DOHH2 (cell line): ENCODE measurements at regions not wholly inside any gene's neighbourhood (a gene's known extent, or its start where the extent isn't known, plus 50 kb on each side); places are given as distances from the start of the nearest gene placed in this dataset.

Experiments used
- H3F3A ChIP-seq: fragments of 200-600 bp; sonication (generic), shearing (Covaris generic); 2 replicates; pipeline ENCODE4 v1.6.0; 2016; ENCODE audit warnings: antibody characterized with exemption, mild to moderate bottlenecking; ENCODE audit not compliant: control insufficient read depth, insufficient read depth
- H3K27ac ChIP-seq: fragments of 200-600 bp; sonication (generic); 2 replicates; pipeline ENCODE4 v1.5.1; 2014; ENCODE audit warnings: low read depth, mild to moderate bottlenecking, low read length, moderate library complexity
- H3K27me3 ChIP-seq: fragments of 200-600 bp; sonication (generic); 2 replicates; pipeline ENCODE4 v1.6.1; 2014; ENCODE audit warnings: mild to moderate bottlenecking, low read length, mixed read lengths; ENCODE audit not compliant: control insufficient read depth
- H3K36me3 ChIP-seq: fragments of 200-600 bp; sonication (generic); 2 replicates; pipeline ENCODE4 v1.6.1; 2014; ENCODE audit warnings: mild to moderate bottlenecking, low read length, moderate library complexity, mixed read lengths; ENCODE audit not compliant: control insufficient read depth
- H3K4me1 ChIP-seq: fragments of 200-600 bp; sonication (generic); 2 replicates; pipeline ENCODE4 v1.6.1; 2014; ENCODE audit warnings: mild to moderate bottlenecking, low read length, mixed read lengths; ENCODE audit not compliant: control insufficient read depth
- H3K4me2 ChIP-seq: fragments of 200-600 bp; sonication (generic); 2 replicates; pipeline ENCODE4 v1.6.0; 2014; ENCODE audit warnings: mild to moderate bottlenecking, low read length, moderate library complexity
- H3K4me3 ChIP-seq: fragments of 200-600 bp; sonication (generic); 2 replicates; pipeline ENCODE4 v1.5.1; 2014; ENCODE audit warnings: mild to moderate bottlenecking, low read length, mixed read lengths
- H3K79me2 ChIP-seq: fragments of 200-600 bp; sonication (generic); 2 replicates; pipeline ENCODE4 v1.6.1; 2014; ENCODE audit warnings: mild to moderate bottlenecking, low read length, mixed read lengths; ENCODE audit not compliant: control insufficient read depth
- H3K9me2 ChIP-seq: fragments of 200-600 bp; sonication (generic); replicated peaks from 2 replicates; pipeline ENCODE4 v1.6.1; 2014; ENCODE audit warnings: mild to moderate bottlenecking, low read length, mixed read lengths; ENCODE audit not compliant: control insufficient read depth
- H3K9me3 ChIP-seq: fragments of 200-600 bp; sonication (generic); 2 replicates; pipeline ENCODE4 v1.6.1; 2014; ENCODE audit warnings: antibody characterized with exemption, low read length, mixed read lengths; ENCODE audit not compliant: control insufficient read depth, insufficient read depth
- H4K20me1 ChIP-seq: fragments of 200-600 bp; sonication (generic); 2 replicates; pipeline ENCODE4 v1.6.0; 2014; ENCODE audit warnings: low read depth, mild to moderate bottlenecking, antibody characterized with exemption, low read length, moderate library complexity; ENCODE audit not compliant: control insufficient read depth, insufficient read depth
- EZH2phosphoT487 ChIP-seq: fragments of 200-600 bp; sonication (generic); IDR thresholded peaks from 2 replicates; pipeline ENCODE4 v1.6.1; 2017; ENCODE audit warnings: borderline replicate concordance, mild to moderate bottlenecking, antibody characterized with exemption, low read length, moderate library complexity, mixed read lengths
- TF ChIP-seq, protein P1 (sequence below): fragments of 200-600 bp; sonication (generic); IDR thresholded peaks from one replicate; pipeline ENCODE4 v1.5.1; 2014; ENCODE audit warnings: antibody characterized with exemption, mild to moderate bottlenecking, low read depth, low read length; ENCODE audit not compliant: poor library complexity, severe bottlenecking

DNA sequence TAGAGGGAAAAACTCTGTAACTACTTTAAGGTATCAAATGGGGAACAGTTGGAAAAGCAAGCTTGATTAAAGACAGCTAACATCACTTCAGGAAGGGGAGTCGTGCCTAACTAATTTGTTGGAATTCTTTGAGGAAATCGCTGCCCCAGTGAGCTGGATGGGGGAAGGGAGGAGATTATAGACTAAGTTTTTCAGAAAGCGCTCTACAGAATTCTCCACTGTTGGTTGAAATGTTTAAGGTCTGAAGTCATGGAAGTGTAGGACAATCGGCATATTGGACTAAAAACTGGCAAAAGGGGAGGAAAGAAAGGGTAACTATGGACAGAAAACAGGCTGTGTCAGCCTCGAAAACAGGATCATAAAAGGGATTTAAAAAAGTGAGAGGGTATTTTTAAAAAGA, 229.9 kb upstream of the HMGA2 start:
- no peaks in the 10 kb centered on the region for H3K4me1 ChIP-seq
- H3F3A ChIP-seq: no peaks in the 10 kb centered on the region
- no peaks in the 10 kb centered on the region for H4K20me1 ChIP-seq
- H3K27ac ChIP-seq: no peak overlapping the region
- H3K9me3 ChIP-seq: no peaks in the 10 kb centered on the region
- no peak overlapping the region for H3K4me3 ChIP-seq
- H3K79me2 ChIP-seq: no peaks in the 10 kb centered on the region
- no peaks in the 10 kb centered on the region; the same call in 1 of the 2 replicates for H3K9me2 ChIP-seq
- no peak overlapping the region for H3K4me2 ChIP-seq
- peaks cover 2% of the 10 kb centered on the region; the same call in 1 of the 2 replicates for H3K27me3 ChIP-seq
- no peak for TF ChIP-seq EZH2phosphoT487
- TF ChIP-seq, protein P1, sequence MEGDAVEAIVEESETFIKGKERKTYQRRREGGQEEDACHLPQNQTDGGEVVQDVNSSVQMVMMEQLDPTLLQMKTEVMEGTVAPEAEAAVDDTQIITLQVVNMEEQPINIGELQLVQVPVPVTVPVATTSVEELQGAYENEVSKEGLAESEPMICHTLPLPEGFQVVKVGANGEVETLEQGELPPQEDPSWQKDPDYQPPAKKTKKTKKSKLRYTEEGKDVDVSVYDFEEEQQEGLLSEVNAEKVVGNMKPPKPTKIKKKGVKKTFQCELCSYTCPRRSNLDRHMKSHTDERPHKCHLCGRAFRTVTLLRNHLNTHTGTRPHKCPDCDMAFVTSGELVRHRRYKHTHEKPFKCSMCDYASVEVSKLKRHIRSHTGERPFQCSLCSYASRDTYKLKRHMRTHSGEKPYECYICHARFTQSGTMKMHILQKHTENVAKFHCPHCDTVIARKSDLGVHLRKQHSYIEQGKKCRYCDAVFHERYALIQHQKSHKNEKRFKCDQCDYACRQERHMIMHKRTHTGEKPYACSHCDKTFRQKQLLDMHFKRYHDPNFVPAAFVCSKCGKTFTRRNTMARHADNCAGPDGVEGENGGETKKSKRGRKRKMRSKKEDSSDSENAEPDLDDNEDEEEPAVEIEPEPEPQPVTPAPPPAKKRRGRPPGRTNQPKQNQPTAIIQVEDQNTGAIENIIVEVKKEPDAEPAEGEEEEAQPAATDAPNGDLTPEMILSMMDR: no peak
- no peaks in the 10 kb centered on the region for H3K36me3 ChIP-seq

DNA sequence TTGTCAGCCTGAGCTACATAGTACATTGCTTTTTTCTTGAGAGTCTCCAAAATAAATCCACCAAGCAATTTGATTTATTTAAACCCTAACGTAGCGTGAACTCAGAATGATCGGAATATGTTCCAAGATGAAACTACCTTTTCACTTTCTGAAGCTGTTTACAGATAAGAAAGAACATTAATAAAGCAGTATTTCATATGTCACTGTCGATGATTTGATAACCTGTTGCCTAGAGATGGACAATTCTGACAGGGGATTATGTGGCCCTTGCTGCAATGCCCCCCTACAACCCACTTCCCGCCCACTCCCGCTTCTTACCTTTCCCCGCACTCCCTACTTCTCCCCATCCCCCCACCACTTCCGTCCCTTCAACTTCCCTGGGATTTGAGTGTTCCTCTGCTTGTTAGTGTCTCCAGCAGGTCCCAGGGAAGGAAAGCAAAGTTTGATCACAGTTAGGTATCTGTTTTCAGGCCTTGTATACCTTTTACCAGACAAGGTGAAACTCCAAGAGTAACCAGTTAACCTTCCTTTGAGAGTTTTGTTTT, 229.2 kb upstream of the HMGA2 start:
- Histone ChIP-seq H3K9me3 (no peaks in the 10 kb centered on the region), H3K27me3 (peaks cover 2% of the 10 kb centered on the region; the same call in 1 of the 2 replicates), H3K4me3 (no peak overlapping the region), H3K4me2 (no peak overlapping the region), H3K9me2 (no peaks in the 10 kb centered on the region; the same call in 1 of the 2 replicates), H3K27ac (no peak overlapping the region), H4K20me1 (no peaks in the 10 kb centered on the region), H3K36me3 (no peaks in the 10 kb centered on the region), H3F3A (no peaks in the 10 kb centered on the region), H3K79me2 (no peaks in the 10 kb centered on the region), H3K4me1 (no peaks in the 10 kb centered on the region)
- TF ChIP-seq, protein P1: no peak
- no peak for TF ChIP-seq EZH2phosphoT487

DNA sequence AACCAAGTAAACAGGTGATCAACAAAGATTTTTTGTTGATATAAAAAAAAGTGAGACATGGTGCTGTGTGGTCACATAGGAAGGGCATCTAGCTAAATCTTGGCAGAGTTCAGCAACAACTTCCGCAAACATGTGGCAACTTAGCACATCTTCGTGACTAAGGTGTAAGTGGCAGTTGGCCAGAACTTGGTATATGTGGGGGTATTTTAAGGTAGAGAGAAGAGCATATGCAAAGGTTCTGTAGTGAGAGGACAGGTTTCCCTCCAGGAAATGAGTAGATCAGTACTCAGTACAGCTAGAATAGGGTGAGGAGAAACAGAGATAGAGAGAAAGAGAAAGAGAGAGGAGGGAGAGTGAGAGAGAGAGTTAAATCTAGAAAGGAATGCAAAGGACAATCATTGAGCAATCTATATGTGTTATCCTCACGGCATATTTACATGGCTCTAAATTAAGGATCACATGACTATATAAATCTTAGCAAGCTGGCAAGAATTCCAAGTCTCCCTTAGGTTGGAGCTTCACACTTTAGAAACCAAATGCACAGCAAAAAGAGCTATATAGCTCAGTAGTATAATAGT, 227.7 kb upstream of the HMGA2 start:
- H3K27me3 ChIP-seq: peaks cover 2% of the 10 kb centered on the region; the same call in 1 of the 2 replicates
- no peaks in the 10 kb centered on the region for H3F3A ChIP-seq
- H3K27ac ChIP-seq: no peak overlapping the region
- TF ChIP-seq, protein P1: no peak
- no peak for TF ChIP-seq EZH2phosphoT487
- H3K4me1 ChIP-seq: no peaks in the 10 kb centered on the region
- no peak overlapping the region for H3K4me3 ChIP-seq
- H3K9me2 ChIP-seq: no peaks in the 10 kb centered on the region; the same call in 1 of the 2 replicates
- H4K20me1 ChIP-seq: no peaks in the 10 kb centered on the region
- no peaks in the 10 kb centered on the region for H3K9me3 ChIP-seq
- H3K36me3 ChIP-seq: no peaks in the 10 kb centered on the region
- no peaks in the 10 kb centered on the region for H3K79me2 ChIP-seq
- H3K4me2 ChIP-seq: no peak overlapping the region
